ENCODE measurements at regions not wholly inside any gene's neighbourhood (a gene's known extent, or its start where the extent isn't known, plus 50 kb on each side); places are given as distances from the start of the nearest gene placed in this dataset.

- H3K27me3 Mint-ChIP-seq, result peaks cover 2% of the 10 kb centered on the region
- POLR2A ChIA-PET, result no interaction called here
Observed at GRCh38 chr5:53178830-53179229, 69.3 kb upstream of the MOCS2 start.

GRCh38 chr5:53179691-53180090 is 70.1 kb upstream of the MOCS2 start:
- H3K9me3 Mint-ChIP-seq (ENCODE audit: low read depth), result no peaks in the 10 kb centered on the region
- H3K27ac Mint-ChIP-seq, result no peak overlapping the region
- H3K4me1 Mint-ChIP-seq, result peaks cover 5% of the 10 kb centered on the region
- H3K4me3 Mint-ChIP-seq, result no peak overlapping the region
- no peaks in the 10 kb centered on the region for H3K36me3 Mint-ChIP-seq (ENCODE audit: low read depth)
- DNase-seq (no peak), ATAC-seq (no peak)
- POLR2A ChIA-PET, result no interaction called here
- CTCF ChIA-PET, result interaction anchor here (0.6 kb wide), 1 partner anchor 64 kb away, joined by 4 read pairs; no protein-coding TSS in a partner anchor
- intact Hi-C loops (cut with DNase I, micrococcal nuclease), result no loop called here
- peaks cover 2% of the 10 kb centered on the region for H3K27me3 Mint-ChIP-seq

More at GRCh38 chr5:53178830-53179229, 69.3 kb upstream of the MOCS2 start:
- Mint-ChIP-seq H3K27ac (no peak overlapping the region), H3K36me3 (ENCODE audit: low read depth) (no peaks in the 10 kb centered on the region), H3K4me3 (no peak overlapping the region), H3K9me3 (ENCODE audit: low read depth) (no peaks in the 10 kb centered on the region), H3K4me1 (peaks cover 5% of the 10 kb centered on the region)
- CTCF ChIA-PET, result no interaction called here
- ATAC-seq (no peak), DNase-seq (no peak)
- intact Hi-C loops (cut with DNase I, micrococcal nuclease), result no loop called here

- Mint-ChIP-seq H3K27me3 (no peaks in the 10 kb centered on the region), H3K9me3 (ENCODE audit: low read depth) (no peaks in the 10 kb centered on the region), H3K4me1 (peaks cover 5% of the 10 kb centered on the region), H3K27ac (no peak overlapping the region), H3K4me3 (no peak overlapping the region), H3K36me3 (ENCODE audit: low read depth) (no peaks in the 10 kb centered on the region)
- intact Hi-C loops (cut with DNase I, micrococcal nuclease), result no loop called here
- ChIA-PET CTCF (no interaction called here), POLR2A (no interaction called here)
- DNase-seq (no peak), ATAC-seq (no peak)
Observed at GRCh38 chr5:53180538-53180937, 71.0 kb upstream of the MOCS2 start.

- CTCF ChIA-PET, result no interaction called here
- no peak overlapping the region for H3K27ac Mint-ChIP-seq
Observed at GRCh38 chr5:53180991-53181390, 71.4 kb upstream of the MOCS2 start.

GRCh38 chr5:53183880-53184279 is 74.3 kb upstream of the MOCS2 start:
- no peaks in the 10 kb centered on the region for H3K27me3 Mint-ChIP-seq
- ATAC-seq, result no peak

More at GRCh38 chr5:53180991-53181390, 71.4 kb upstream of the MOCS2 start:
- Mint-ChIP-seq H3K4me3 (no peak overlapping the region), H3K4me1 (peaks cover 5% of the 10 kb centered on the region), H3K27me3 (no peaks in the 10 kb centered on the region), H3K36me3 (ENCODE audit: low read depth) (no peaks in the 10 kb centered on the region), H3K9me3 (ENCODE audit: low read depth) (peaks cover 2% of the 10 kb centered on the region)
- POLR2A ChIA-PET, result no interaction called here
- no peak for DNase-seq
- intact Hi-C loops (cut with DNase I, micrococcal nuclease), result no loop called here
- no peak for ATAC-seq

GRCh38 chr5:53191548-53192165 is 82.1 kb upstream of the MOCS2 start:
- Mint-ChIP-seq H3K36me3 (ENCODE audit: low read depth) (no peaks in the 10 kb centered on the region), H3K27me3 (peaks cover 14% of the 10 kb centered on the region), H3K4me3 (no peak overlapping the region), H3K27ac (no peak overlapping the region), H3K4me1 (peaks cover 6% of the 10 kb centered on the region), H3K9me3 (ENCODE audit: low read depth) (peaks cover 3% of the 10 kb centered on the region)
- CTCF ChIA-PET, result no interaction called here
- intact Hi-C loops (cut with DNase I, micrococcal nuclease), result no loop called here
- DNase-seq (no peak), ATAC-seq (no peak)
- POLR2A ChIA-PET, result no interaction called here

More at GRCh38 chr5:53183880-53184279, 74.3 kb upstream of the MOCS2 start:
- DNase-seq, result no peak
- POLR2A ChIA-PET, result no interaction called here
- Mint-ChIP-seq H3K27ac (no peak overlapping the region), H3K4me1 (peaks cover 11% of the 10 kb centered on the region), H3K9me3 (ENCODE audit: low read depth) (peaks cover 4% of the 10 kb centered on the region), H3K4me3 (no peak overlapping the region), H3K36me3 (ENCODE audit: low read depth) (no peaks in the 10 kb centered on the region)
- intact Hi-C loops (cut with DNase I, micrococcal nuclease), result no loop called here
- CTCF ChIA-PET, result interaction anchor here (1.1 kb wide), 1 partner anchor 12 kb away, joined by 3 read pairs; no protein-coding TSS in a partner anchor

- Mint-ChIP-seq H3K27ac (no peak overlapping the region), H3K36me3 (ENCODE audit: low read depth) (no peaks in the 10 kb centered on the region), H3K4me1 (no peaks in the 10 kb centered on the region), H3K4me3 (no peak overlapping the region), H3K27me3 (peaks cover 20% of the 10 kb centered on the region), H3K9me3 (ENCODE audit: low read depth) (peaks cover 2% of the 10 kb centered on the region)
- no peak for ATAC-seq
- POLR2A ChIA-PET, result no interaction called here
- CTCF ChIA-PET, result no interaction called here
- intact Hi-C loops (cut with DNase I, micrococcal nuclease), result no loop called here
- DNase-seq, result no peak
Observed at GRCh38 chr5:53194086-53194485, 84.5 kb upstream of the MOCS2 start.

- Mint-ChIP-seq H3K27ac (no peak overlapping the region), H3K4me3 (no peak overlapping the region), H3K36me3 (ENCODE audit: low read depth) (no peaks in the 10 kb centered on the region), H3K4me1 (no peaks in the 10 kb centered on the region), H3K9me3 (ENCODE audit: low read depth) (no peaks in the 10 kb centered on the region), H3K27me3 (peaks cover 7% of the 10 kb centered on the region)
- ChIA-PET CTCF (interaction anchor here (0.7 kb wide), 1 partner anchor 140 kb away, joined by 3 read pairs; no protein-coding TSS in a partner anchor), POLR2A (no interaction called here)
- intact Hi-C loops (cut with DNase I, micrococcal nuclease), result no loop called here
- ATAC-seq (no peak), DNase-seq (no peak)
Observed at GRCh38 chr5:53199882-53200281, 90.3 kb upstream of the MOCS2 start.

- CTCF ChIA-PET, result no interaction called here
- Mint-ChIP-seq H3K9me3 (ENCODE audit: low read depth) (no peaks in the 10 kb centered on the region), H3K4me1 (no peaks in the 10 kb centered on the region), H3K36me3 (ENCODE audit: low read depth) (no peaks in the 10 kb centered on the region), H3K27me3 (peaks cover 6% of the 10 kb centered on the region), H3K27ac (no peak overlapping the region), H3K4me3 (no peak overlapping the region)
- ATAC-seq, result no peak
- intact Hi-C loops (cut with DNase I, micrococcal nuclease), result no loop called here
- POLR2A ChIA-PET, result no interaction called here
- no peak for DNase-seq
Observed at GRCh38 chr5:53200306-53200705, 90.7 kb upstream of the MOCS2 start.

GRCh38 chr5:53201746-53202145 is 92.2 kb upstream of the MOCS2 start:
- CTCF ChIA-PET, result interaction anchor here (0.8 kb wide), 3 partner anchors 18 to 52 kb away, joined by 3 to 4 read pairs (median 3); no protein-coding TSS in a partner anchor
- H3K36me3 Mint-ChIP-seq (ENCODE audit: low read depth), result no peaks in the 10 kb centered on the region
- H3K9me3 Mint-ChIP-seq (ENCODE audit: low read depth), result no peaks in the 10 kb centered on the region
- H3K4me1 Mint-ChIP-seq, result no peaks in the 10 kb centered on the region
- H3K4me3 Mint-ChIP-seq, result no peak overlapping the region
- ATAC-seq (no peak), DNase-seq (no peak)
- H3K27ac Mint-ChIP-seq, result no peak overlapping the region
- POLR2A ChIA-PET, result no interaction called here
- H3K27me3 Mint-ChIP-seq, result peaks cover 6% of the 10 kb centered on the region
- intact Hi-C loops (cut with DNase I, micrococcal nuclease), result no loop called here

- no peaks in the 10 kb centered on the region for H3K9me3 Mint-ChIP-seq (ENCODE audit: low read depth)
- CTCF ChIA-PET, result no interaction called here
Observed at GRCh38 chr5:53206562-53206961, 97.0 kb upstream of the MOCS2 start.

GRCh38 chr5:53211799-53212198 is 102.2 kb upstream of the MOCS2 start:
- peaks cover 3% of the 10 kb centered on the region for H3K27me3 Mint-ChIP-seq
- no peaks in the 10 kb centered on the region for H3K4me1 Mint-ChIP-seq
- peaks cover 3% of the 10 kb centered on the region for H3K9me3 Mint-ChIP-seq (ENCODE audit: low read depth)
- ATAC-seq (peak; percentile 68), DNase-seq (peak; percentile 9)
- no peak overlapping the region for H3K4me3 Mint-ChIP-seq
- CTCF ChIA-PET, result no interaction called here
- no peaks in the 10 kb centered on the region for H3K36me3 Mint-ChIP-seq (ENCODE audit: low read depth)
- intact Hi-C loops (cut with DNase I, micrococcal nuclease), result no loop called here
- H3K27ac Mint-ChIP-seq, result no peak overlapping the region
- POLR2A ChIA-PET, result no interaction called here

More at GRCh38 chr5:53206562-53206961, 97.0 kb upstream of the MOCS2 start:
- intact Hi-C loops (cut with DNase I, micrococcal nuclease), result no loop called here
- no peaks in the 10 kb centered on the region for H3K27me3 Mint-ChIP-seq
- DNase-seq (no peak), ATAC-seq (no peak)
- no peak overlapping the region for H3K27ac Mint-ChIP-seq
- H3K36me3 Mint-ChIP-seq (ENCODE audit: low read depth), result no peaks in the 10 kb centered on the region
- H3K4me1 Mint-ChIP-seq, result no peaks in the 10 kb centered on the region
- H3K4me3 Mint-ChIP-seq, result no peak overlapping the region
- POLR2A ChIA-PET, result no interaction called here
